Ishikawa (cell line): ENCODE measurements at regions not wholly inside any gene's neighbourhood (a gene's known extent, or its start where the extent isn't known, plus 50 kb on each side); places are given as distances from the start of the nearest gene placed in this dataset.

ENCODE experiments used
- CEBPB ChIP-seq: IDR thresholded peaks from 2 replicates; pipeline ENCODE4 v1.6.1; 2012
- CREB1 ChIP-seq: IDR thresholded peaks from 2 replicates; pipeline ENCODE4 v1.6.1; 2012; ENCODE audit warnings: low read depth
- EP300 ChIP-seq: IDR thresholded peaks from 2 replicates; pipeline ENCODE4 v1.6.1; 2012; ENCODE audit warnings: borderline replicate concordance
- RAD21 ChIP-seq: IDR thresholded peaks from 2 replicates; pipeline ENCODE4 v1.6.1; 2012; ENCODE audit warnings: low read depth
- ZBTB7A ChIP-seq: IDR thresholded peaks from 2 replicates; pipeline ENCODE4 v1.6.1; 2012; ENCODE audit warnings: low read depth
- TF ChIP-seq, protein P1 (sequence below): IDR thresholded peaks from 2 replicates; pipeline ENCODE4 v1.6.1; 2012; ENCODE audit warnings: low read depth, mild to moderate bottlenecking

DNA sequence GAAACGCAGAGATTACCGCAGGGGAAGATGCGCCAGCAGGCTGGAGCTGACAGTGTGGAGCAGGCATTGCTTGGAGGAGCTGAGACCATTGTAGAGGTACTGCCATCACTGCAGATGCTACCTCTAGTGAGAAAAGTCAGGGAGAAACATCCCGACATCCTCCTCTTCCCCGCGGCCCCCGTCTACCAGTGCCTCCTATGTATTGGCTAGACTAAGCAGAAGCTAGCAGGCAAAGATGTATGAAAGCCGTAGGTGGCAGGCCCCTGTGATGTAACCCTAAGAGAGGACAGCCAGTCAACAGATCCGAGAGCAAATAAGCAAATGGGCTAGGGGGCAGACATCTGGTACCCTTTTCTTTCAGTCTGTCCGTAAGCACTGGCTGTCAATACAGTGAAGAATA, 115.5 kb upstream of the ACTBL2 start:
- TF ChIP-seq CEBPB = no peak
- TF ChIP-seq CREB1 = no peak
- no peak for TF ChIP-seq ZBTB7A
- TF ChIP-seq EP300 = no peak
- TF ChIP-seq, protein P1, sequence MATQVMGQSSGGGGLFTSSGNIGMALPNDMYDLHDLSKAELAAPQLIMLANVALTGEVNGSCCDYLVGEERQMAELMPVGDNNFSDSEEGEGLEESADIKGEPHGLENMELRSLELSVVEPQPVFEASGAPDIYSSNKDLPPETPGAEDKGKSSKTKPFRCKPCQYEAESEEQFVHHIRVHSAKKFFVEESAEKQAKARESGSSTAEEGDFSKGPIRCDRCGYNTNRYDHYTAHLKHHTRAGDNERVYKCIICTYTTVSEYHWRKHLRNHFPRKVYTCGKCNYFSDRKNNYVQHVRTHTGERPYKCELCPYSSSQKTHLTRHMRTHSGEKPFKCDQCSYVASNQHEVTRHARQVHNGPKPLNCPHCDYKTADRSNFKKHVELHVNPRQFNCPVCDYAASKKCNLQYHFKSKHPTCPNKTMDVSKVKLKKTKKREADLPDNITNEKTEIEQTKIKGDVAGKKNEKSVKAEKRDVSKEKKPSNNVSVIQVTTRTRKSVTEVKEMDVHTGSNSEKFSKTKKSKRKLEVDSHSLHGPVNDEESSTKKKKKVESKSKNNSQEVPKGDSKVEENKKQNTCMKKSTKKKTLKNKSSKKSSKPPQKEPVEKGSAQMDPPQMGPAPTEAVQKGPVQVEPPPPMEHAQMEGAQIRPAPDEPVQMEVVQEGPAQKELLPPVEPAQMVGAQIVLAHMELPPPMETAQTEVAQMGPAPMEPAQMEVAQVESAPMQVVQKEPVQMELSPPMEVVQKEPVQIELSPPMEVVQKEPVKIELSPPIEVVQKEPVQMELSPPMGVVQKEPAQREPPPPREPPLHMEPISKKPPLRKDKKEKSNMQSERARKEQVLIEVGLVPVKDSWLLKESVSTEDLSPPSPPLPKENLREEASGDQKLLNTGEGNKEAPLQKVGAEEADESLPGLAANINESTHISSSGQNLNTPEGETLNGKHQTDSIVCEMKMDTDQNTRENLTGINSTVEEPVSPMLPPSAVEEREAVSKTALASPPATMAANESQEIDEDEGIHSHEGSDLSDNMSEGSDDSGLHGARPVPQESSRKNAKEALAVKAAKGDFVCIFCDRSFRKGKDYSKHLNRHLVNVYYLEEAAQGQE = no peak
- no peak for TF ChIP-seq RAD21
